GM19035 (cell line): ENCODE measurements at regions not wholly inside any gene's neighbourhood (a gene's known extent, or its start where the extent isn't known, plus 50 kb on each side); places are given as distances from the start of the nearest gene placed in this dataset.

Experiments used
- ATAC-seq: cut with Tn5 transposase; IDR thresholded peaks from one replicate; pipeline ENCODE4 v1.9.1; 2021; ENCODE audit not compliant: unreplicated experiment

DNA sequence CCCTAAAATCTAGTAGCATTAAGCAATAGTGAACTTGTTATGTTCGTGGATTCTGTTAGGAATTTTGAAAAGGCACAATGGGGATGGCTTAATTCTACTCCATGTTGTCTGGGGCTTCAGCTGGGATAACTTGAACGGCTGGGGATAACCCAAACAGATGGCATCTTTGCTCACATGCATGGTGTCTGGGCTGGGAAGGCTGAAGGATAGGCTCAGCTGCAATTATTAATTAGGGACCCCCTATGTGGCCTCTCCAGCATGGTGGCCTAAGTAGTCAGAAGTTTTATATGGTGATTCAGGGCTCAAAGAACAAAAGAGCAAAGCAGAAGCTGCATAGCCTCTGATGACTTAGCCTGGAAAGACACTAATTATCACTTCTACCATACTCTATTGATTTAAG lies 551.1 kb downstream of the PSAT1 start:
- no peak for ATAC-seq

GRCh38 chr9:78856144-78856543 lies 559.2 kb downstream of the PSAT1 start:
- ATAC-seq = no peak

GRCh38 chr9:78856781-78857180 lies 559.9 kb downstream of the PSAT1 start:
- ATAC-seq = no peak

DNA sequence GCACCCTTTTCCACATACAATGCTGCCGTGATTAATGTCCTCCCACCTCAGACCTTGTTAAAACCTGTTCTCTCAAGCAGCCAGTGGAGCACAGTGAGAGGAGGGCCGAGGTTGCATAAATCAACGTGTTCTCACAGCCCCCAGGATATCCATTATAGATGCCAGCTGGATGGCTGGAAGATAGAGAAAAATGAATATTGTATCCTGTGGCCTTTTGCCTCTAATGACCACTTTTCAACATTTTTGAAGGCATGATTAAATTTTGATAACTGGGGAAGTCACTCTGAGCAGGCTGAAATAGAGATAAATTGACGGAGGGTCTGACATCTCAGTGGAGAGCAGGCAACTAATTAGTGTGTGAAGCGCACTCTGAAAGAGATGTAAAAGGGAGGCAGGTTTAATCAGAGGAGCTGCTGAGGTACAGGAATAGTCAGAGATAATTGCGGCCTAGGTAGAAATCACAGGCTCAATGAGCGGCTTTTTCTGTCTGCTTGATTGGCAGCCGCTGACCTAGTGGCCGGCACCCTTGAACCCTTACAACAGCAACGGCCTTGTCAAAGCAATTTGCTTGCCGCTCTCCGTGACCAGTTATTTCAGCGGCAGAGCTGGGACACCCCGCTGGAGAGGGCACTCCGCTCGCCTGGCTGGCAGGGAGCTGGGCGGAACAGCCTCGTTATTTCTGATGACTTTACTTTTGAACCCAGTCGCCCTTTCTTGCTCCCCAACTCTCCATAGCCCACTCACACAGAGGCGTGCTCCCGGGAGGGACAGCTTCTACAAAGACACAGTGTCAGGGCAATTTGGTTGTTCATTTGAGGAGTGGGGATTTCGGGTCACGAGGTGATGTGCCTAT lies 560.7 kb downstream of the PSAT1 start:
- no peak for ATAC-seq

GRCh38 chr9:78858266-78858665 lies 561.3 kb downstream of the PSAT1 start:
- ATAC-seq = no peak

GRCh38 chr9:78860801-78861475 lies 564.0 kb downstream of the PSAT1 start:
- ATAC-seq = no peak

DNA sequence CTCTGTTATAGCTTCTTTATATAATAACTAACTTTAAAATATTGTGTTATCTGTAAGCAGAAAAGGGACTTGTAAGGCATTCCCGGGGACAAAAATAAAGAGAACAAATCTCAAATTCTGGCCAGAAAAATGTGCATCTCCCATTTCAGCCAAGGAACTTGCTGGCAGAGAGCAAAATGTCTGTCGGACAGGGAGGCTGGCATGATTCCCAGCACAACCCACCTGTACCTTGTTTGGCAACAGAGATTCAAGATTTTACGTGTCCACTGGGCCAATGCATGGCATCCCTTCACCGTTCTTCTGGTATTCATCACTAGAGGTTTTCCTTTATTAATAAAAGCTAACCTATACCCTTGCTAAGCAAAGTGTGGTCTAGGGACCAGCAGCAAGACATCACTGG lies 566.6 kb downstream of the PSAT1 start:
- no peak for ATAC-seq

GRCh38 chr9:78865737-78866136 lies 568.8 kb downstream of the PSAT1 start:
- ATAC-seq = no peak

GRCh38 chr9:78866207-78867132 lies 569.5 kb downstream of the PSAT1 start:
- ATAC-seq = no peak

- no peak for ATAC-seq
These were observed 574.1 kb downstream of the PSAT1 start for GRCh38 chr9:78871086-78871451.

GRCh38 chr9:78871452-78872331 lies 574.8 kb downstream of the PSAT1 start:
- no peak for ATAC-seq

GRCh38 chr9:78874061-78874460 lies 577.1 kb downstream of the PSAT1 start:
- ATAC-seq = no peak

DNA sequence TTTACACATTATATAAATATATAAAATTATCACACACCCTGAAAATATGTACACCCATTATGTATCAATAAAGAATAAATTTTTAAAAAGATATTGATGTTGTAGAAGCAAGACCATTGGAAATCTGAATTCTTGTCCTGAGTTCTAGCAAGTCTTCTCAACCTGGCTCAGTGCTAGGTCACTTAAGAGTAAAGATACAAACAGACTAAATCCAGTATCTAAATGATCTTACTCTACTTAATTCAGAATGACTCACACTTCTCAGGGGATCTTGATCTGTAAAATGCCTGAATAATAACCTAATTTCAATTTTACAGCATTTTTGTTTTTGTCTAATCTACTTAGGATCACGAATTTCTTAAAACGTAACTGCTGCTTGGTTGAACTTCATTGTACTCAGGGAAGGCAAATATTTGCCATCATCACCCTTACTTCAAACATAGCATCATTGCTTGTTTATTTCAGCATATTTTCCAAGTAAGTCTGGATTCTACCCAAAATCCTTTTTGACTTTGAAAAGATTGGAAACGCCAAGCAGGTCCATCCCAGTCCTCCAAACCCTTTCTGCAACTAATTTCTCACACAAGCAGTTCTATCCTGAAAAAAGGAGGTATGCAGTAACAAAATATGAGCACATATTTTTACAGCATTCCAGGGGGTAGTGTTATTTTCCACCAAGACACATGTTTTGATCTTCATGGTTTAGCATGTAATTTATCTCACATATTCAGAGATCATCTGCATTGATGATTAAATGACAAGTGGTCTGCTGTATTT lies 582.6 kb downstream of the PSAT1 start:
- no peak for ATAC-seq

- ATAC-seq = no peak
These were observed 584.4 kb downstream of the PSAT1 start for GRCh38 chr9:78881295-78881694.

- ATAC-seq = no peak
These were observed 585.6 kb downstream of the PSAT1 start for GRCh38 chr9:78882481-78882880.

- no peak for ATAC-seq
These were observed 587.8 kb downstream of the PSAT1 start for GRCh38 chr9:78884611-78885150.

- no peak for ATAC-seq
These were observed 595.3 kb downstream of the PSAT1 start for GRCh38 chr9:78892182-78892581.

GRCh38 chr9:78892769-78893168 lies 595.8 kb downstream of the PSAT1 start:
- ATAC-seq = no peak

DNA sequence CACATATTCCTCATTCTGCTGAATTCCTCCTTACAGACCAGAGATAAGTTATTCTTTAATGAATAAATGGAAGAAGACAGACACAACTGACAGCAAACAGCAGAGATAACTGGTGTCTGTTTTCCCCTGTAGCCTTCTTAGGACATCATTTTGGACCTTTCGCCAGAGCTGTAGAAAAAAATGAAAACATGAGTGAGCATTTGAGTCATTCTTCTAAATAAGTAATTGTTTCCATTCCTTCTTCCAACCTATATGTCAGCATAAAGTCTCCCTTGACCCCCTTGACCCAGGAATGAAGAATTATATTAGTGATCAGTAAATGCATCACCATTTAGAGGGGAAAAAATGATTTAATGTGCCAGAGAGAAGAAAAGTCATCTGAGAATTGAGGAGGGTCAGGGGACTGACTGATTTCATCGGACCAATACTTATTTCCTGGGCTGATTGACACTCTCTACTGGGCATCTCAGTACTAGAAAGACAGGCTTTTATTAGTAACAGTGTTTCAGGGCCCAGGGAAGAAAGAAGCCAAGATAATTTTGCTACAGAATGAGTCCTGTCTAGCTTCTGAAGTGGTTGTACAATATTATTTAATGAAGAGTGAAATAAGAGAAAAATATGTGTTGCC lies 597.0 kb downstream of the PSAT1 start:
- no peak for ATAC-seq
